HEK293T (cell line): ENCODE measurements at regions not wholly inside any gene's neighbourhood (a gene's known extent, or its start where the extent isn't known, plus 50 kb on each side); places are given as distances from the start of the nearest gene placed in this dataset.

Source experiments
- FOXM1 ChIP-seq: fragments of 450-650 bp; IDR thresholded peaks from 2 replicates; pipeline ENCODE4 v1.6.1; 2017; ENCODE audit warnings: mild to moderate bottlenecking, borderline replicate concordance
- PKNOX1 ChIP-seq: fragments of 450-650 bp; IDR thresholded peaks from 2 replicates; pipeline ENCODE4 v1.6.1; 2016

- TF ChIP-seq PKNOX1 (no peak), FOXM1 (no peak)
Observed at GRCh38 chrX:40278340-40279090, 180.8 kb upstream of the BCOR start.
